Ovary (tissue), 7 donors: ENCODE measurements at regions not wholly inside any gene's neighbourhood (a gene's known extent, or its start where the extent isn't known, plus 50 kb on each side); places are given as distances from the start of the nearest gene placed in this dataset.

ENCODE experiments used
- DNase-seq, 5 donors: peaks; one replicate each; pipeline ENCODE4 v3.0.0-alpha.2; 2019 to 2020
- H3K27ac ChIP-seq, 2 donors: fragments of 200-600 bp; one replicate each; pipeline versions ENCODE4 v1.5.1 to v1.8.0; 2019 to 2022
- H3K27me3 ChIP-seq: fragments of 200-600 bp; one replicate; pipeline ENCODE4 v1.8.0; 2022
- H3K36me3 ChIP-seq: fragments of 200-600 bp; sonication (generic); one replicate; pipeline ENCODE4 v1.5.1; 2019
- H3K4me1 ChIP-seq: one replicate; pipeline ENCODE4 v1.8.1; 2013; ENCODE audit warnings: mild to moderate bottlenecking, moderate library complexity; ENCODE audit not compliant: insufficient read depth
- H3K4me3 ChIP-seq: fragments of 200-600 bp; sonication (generic); one replicate; pipeline ENCODE4 v1.5.1; 2017
- H3K9me3 ChIP-seq, 2 donors: fragments of 200-600 bp in 1 of 2; sonication (generic) in 1 of 2; one replicate each; pipeline versions ENCODE4 v1.5.1 to v1.8.1; 2013 to 2019; ENCODE audit warnings: mild to moderate bottlenecking in 1 of 2, moderate library complexity in 1 of 2
- CTCF ChIP-seq, 3 donors: fragments of 450-650 bp in 2 of 3; fragments of 200-600 bp in 1 of 3; IDR thresholded peaks; one replicate each; pipeline versions ENCODE4 v1.5.1 to v1.8.0; 2016 to 2022; ENCODE audit warnings: antibody characterized with exemption in 3 of 3, mild to moderate bottlenecking in 1 of 3
- EP300 ChIP-seq: sonication (generic); formaldehyde crosslinking; IDR thresholded peaks from one replicate; pipeline ENCODE4 v1.6.1; 2017; ENCODE audit warnings: antibody characterized with exemption
- POLR2A ChIP-seq: fragments of 450-650 bp; IDR thresholded peaks from one replicate; pipeline ENCODE4 v1.6.1; 2017; ENCODE audit warnings: antibody characterized with exemption, mild to moderate bottlenecking, moderate library complexity
- WGBS, 3 donors: extraction: QIAGEN DNeasy Blood & Tissue Kit in 1 of 3; methylation state at CpG; one replicate each; pipeline versions ENCODE4 v1.1.5 to v1.1.7; 2013 to 2017; 5-methylcytosine and 5-hydroxymethylcytosine counted together
- intact Hi-C, 4 donors: fragments of 100-400 bp; cut with DNase I; formaldehyde crosslinking; loops; one replicate each; pipeline versions ENCODE4 v1.11.0 to v1.15.1; 2022 to 2023
- donor health status: DM: no; HTN: no; CAD: no; lungs with moderate emphysema.
- donor health status: DM: no; HTN: no; CAD: no.
- donor health status: Bipolar disorder and iron deficiency.
- donor health status: DM: no; HTN: no; CAD: no.
- donor health status: DM: yes; HTN: yes; CAD: no.

GRCh38 chr12:61956545-61956944 lies 303.7 kb upstream of the USP15 start:
- H3K9me3 ChIP-seq = no peaks in the 10 kb centered on the region
- H3K4me3 ChIP-seq = no peak overlapping the region
- TF ChIP-seq POLR2A (no peak), EP300 (no peak), CTCF (IDR thresholded peaks at IDR 0.05) (no peak)
- WGBS, 3 donors = 35 to 39% (median 35%) methylated on average over 1 of the region's 1 CpG
- no peaks in the 10 kb centered on the region for H3K36me3 ChIP-seq
- no peaks in the 10 kb centered on the region for H3K27me3 ChIP-seq
- H3K27ac ChIP-seq = no peak overlapping the region
- no peak for DNase-seq
- intact Hi-C loops = no loop called here
- no peaks in the 10 kb centered on the region for H3K4me1 ChIP-seq

GRCh38 chr12:61974461-61974860 lies 285.7 kb upstream of the USP15 start:
- H3K4me3 ChIP-seq = no peak overlapping the region
- no peak overlapping the region for H3K27ac ChIP-seq
- DNase-seq = no peak
- 86 to 92% (median 92%) methylated on average over 1 of the region's 1 CpG for WGBS, 3 donors
- no peaks in the 10 kb centered on the region for H3K36me3 ChIP-seq
- TF ChIP-seq POLR2A (no peak), CTCF (IDR thresholded peaks at IDR 0.05) (no peak), EP300 (no peak)
- intact Hi-C loops = no loop called here
- H3K4me1 ChIP-seq = no peaks in the 10 kb centered on the region
- H3K27me3 ChIP-seq = no peaks in the 10 kb centered on the region
- no peaks in the 10 kb centered on the region for H3K9me3 ChIP-seq

GRCh38 chr12:61985830-61986229 lies 274.4 kb upstream of the USP15 start:
- no peaks in the 10 kb centered on the region for H3K27me3 ChIP-seq
- H3K4me1 ChIP-seq = no peaks in the 10 kb centered on the region
- no peak overlapping the region for H3K27ac ChIP-seq
- 89 to 92% (median 90%) methylated on average over 2 of the region's 2 CpGs for WGBS, 3 donors
- H3K9me3 ChIP-seq = no peaks in the 10 kb centered on the region
- H3K4me3 ChIP-seq = no peak overlapping the region
- H3K36me3 ChIP-seq = no peaks in the 10 kb centered on the region
- intact Hi-C loops = no loop called here
- no peak for TF ChIP-seq CTCF (IDR thresholded peaks at IDR 0.05)
- no peak for TF ChIP-seq EP300
- no peak for TF ChIP-seq POLR2A
- DNase-seq = no peak

- no peaks in the 10 kb centered on the region for H3K36me3 ChIP-seq
- H3K4me1 ChIP-seq = no peaks in the 10 kb centered on the region
- no peaks in the 10 kb centered on the region for H3K27me3 ChIP-seq
- no peak overlapping the region for H3K27ac ChIP-seq
- no peak for DNase-seq
- no peak overlapping the region for H3K4me3 ChIP-seq
- H3K9me3 ChIP-seq = no peaks in the 10 kb centered on the region
- TF ChIP-seq POLR2A (no peak), CTCF (IDR thresholded peaks at IDR 0.05) (no peak), EP300 (no peak)
- intact Hi-C loops = no loop called here
- 80 to 97% (median 84%) methylated on average over 2 of the region's 2 CpGs for WGBS, 3 donors
Measured at GRCh38 chr12:61987173-61987572, 273.0 kb upstream of the USP15 start.

GRCh38 chr12:61991661-61992060 lies 268.5 kb upstream of the USP15 start:
- 2 to 5% (median 4%) methylated on average over 3 of the region's 3 CpGs for WGBS, 3 donors
- no peaks in the 10 kb centered on the region for H3K36me3 ChIP-seq
- intact Hi-C loops = no loop called here
- H3K9me3 ChIP-seq = no peaks in the 10 kb centered on the region
- H3K27me3 ChIP-seq = no peaks in the 10 kb centered on the region
- no peak overlapping the region for H3K27ac ChIP-seq
- no peak overlapping the region for H3K4me3 ChIP-seq
- DNase-seq = no peak
- TF ChIP-seq CTCF (IDR thresholded peaks at IDR 0.05) (no peak), EP300 (no peak), POLR2A (no peak)
- no peaks in the 10 kb centered on the region for H3K4me1 ChIP-seq
